ENCODE measurements at regions not wholly inside any gene's neighbourhood (a gene's known extent, or its start where the extent isn't known, plus 50 kb on each side); places are given as distances from the start of the nearest gene placed in this dataset.

DNA sequence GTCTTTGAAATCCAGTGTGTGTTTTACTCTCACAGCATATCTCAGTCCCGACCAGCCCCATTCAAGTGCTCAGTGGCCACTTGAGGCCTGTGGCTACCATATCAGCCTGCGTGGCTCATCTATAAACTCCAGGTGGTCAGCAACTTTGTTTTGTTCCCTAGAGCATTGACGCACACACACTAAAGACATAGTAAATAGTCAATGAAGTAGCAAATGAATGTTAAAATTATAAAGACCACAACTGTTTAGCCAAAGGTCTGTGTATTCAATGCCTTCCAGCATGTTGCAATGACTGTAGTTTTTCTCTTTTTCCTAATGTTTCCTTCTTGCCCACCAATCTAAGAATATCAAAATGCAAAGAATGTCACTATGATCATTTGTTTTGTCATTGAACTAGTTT is 238.2 kb upstream of the ZNF217 start:
- Histone ChIP-seq H3K27ac (peak overlapping the region in 2 of 4 donors; percentile 91 to 92), H3K4me1 (peaks cover 0 to 44% (median 23%) of the 10 kb centered on the region in 4 donors), H3K36me3 (no peaks in the 10 kb centered on the region), H3K9me3 (no peaks in the 10 kb centered on the region), H3K27me3 (no peaks in the 10 kb centered on the region), H3K4me3 (no peak overlapping the region)
- DNase-seq (ENCODE audit: low spot score in 2 of 2) = no peak
- 56 to 63% methylated on average over 3 of the region's 3 CpGs for WGBS, 2 donors
- TF ChIP-seq POLR2A (IDR thresholded peaks at IDR 0.05) (no peak), EP300 (IDR thresholded peaks at IDR 0.05) (no peak)
- TF ChIP-seq, protein P1, sequence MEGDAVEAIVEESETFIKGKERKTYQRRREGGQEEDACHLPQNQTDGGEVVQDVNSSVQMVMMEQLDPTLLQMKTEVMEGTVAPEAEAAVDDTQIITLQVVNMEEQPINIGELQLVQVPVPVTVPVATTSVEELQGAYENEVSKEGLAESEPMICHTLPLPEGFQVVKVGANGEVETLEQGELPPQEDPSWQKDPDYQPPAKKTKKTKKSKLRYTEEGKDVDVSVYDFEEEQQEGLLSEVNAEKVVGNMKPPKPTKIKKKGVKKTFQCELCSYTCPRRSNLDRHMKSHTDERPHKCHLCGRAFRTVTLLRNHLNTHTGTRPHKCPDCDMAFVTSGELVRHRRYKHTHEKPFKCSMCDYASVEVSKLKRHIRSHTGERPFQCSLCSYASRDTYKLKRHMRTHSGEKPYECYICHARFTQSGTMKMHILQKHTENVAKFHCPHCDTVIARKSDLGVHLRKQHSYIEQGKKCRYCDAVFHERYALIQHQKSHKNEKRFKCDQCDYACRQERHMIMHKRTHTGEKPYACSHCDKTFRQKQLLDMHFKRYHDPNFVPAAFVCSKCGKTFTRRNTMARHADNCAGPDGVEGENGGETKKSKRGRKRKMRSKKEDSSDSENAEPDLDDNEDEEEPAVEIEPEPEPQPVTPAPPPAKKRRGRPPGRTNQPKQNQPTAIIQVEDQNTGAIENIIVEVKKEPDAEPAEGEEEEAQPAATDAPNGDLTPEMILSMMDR (IDR thresholded peaks at IDR 0.05) = no peak

DNA sequence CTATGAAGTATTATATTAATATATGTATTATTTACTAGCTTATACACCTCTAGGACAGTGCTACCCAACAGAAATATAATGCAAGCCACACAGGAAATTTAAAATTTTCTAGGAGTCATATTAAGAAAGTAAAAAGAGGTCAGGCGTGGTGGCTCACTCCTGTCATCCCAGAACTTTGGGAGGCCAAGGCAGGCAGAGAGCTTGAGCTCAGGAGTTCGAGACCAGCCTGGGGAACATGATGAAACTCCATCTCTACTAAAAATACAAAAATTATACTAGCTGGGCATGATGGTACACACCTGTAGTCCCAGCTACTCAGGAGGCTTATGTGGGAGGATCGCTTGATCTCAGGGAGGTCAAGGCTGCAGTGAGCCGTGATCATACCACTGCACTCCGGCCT is 237.6 kb upstream of the ZNF217 start:
- Histone ChIP-seq H3K27ac (peak overlapping the region in 3 of 4 donors; percentile 85 to 92 (median 91)), H3K4me1 (peaks cover 0 to 48% (median 24%) of the 10 kb centered on the region in 4 donors), H3K27me3 (no peaks in the 10 kb centered on the region), H3K36me3 (no peaks in the 10 kb centered on the region), H3K4me3 (no peak overlapping the region), H3K9me3 (no peaks in the 10 kb centered on the region)
- 92 to 95% methylated on average over 5 of the region's 5 CpGs for WGBS, 2 donors
- TF ChIP-seq POLR2A (IDR thresholded peaks at IDR 0.05) = no peak
- no peak for TF ChIP-seq EP300 (IDR thresholded peaks at IDR 0.05)
- TF ChIP-seq, protein P1 (IDR thresholded peaks at IDR 0.05) = no peak
- DNase-seq (ENCODE audit: low spot score in 2 of 2) = no peak

DNA sequence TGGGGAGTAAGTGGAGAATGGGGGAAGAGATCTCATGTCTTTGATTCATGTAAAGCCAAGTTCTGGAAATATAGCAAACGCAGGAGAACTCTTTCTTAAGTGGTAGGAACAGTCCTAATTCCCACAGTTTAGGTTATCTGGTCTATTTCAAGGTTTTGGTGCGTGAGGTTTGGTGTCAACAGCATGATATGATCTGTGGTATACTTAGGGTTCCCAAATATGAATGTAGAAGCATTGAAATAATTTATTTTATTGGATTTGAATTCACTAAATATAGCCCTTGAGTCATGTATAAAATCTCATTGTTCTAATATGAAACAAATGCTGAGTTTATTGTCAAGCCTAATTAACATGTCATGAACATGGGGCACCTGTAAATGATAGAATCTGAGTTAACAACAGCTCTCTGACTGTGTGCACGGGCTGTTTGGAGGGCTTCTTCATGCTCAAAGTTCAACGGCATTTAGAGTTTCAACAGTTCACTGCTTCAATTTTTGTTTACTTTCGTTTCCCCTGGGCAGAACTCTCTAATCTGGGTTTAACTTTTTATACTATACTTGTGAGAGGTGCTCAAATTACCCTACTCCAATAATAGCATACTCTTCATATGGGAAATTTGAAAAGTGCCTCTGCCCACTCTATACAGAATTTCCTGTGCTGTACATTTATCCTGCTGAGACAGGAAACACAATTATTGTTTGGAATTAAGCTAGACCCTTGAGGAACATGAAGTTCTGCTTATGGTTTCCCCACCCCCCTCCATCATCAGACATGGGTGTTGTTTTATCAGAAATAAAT is 236.3 kb upstream of the ZNF217 start:
- TF ChIP-seq EP300 (IDR thresholded peaks at IDR 0.05) = no peak
- no peak for TF ChIP-seq POLR2A (IDR thresholded peaks at IDR 0.05)
- TF ChIP-seq, protein P1 (IDR thresholded peaks at IDR 0.05) = no peak
- peak overlapping the region; percentile 85 to 92 (median 88) for H3K27ac ChIP-seq
- peaks cover 0 to 48% (median 23%) of the 10 kb centered on the region in 4 donors for H3K4me1 ChIP-seq
- H3K27me3 ChIP-seq = no peaks in the 10 kb centered on the region
- no peaks in the 10 kb centered on the region for H3K36me3 ChIP-seq
- H3K4me3 ChIP-seq = peak overlapping the region in 3 of 4 donors; percentile 3 to 39 (median 28)
- WGBS, 2 donors = 19 to 22% methylated on average over 5 of the region's 5 CpGs
- H3K9me3 ChIP-seq = no peaks in the 10 kb centered on the region
- no peak for DNase-seq (ENCODE audit: low spot score in 2 of 2)

DNA sequence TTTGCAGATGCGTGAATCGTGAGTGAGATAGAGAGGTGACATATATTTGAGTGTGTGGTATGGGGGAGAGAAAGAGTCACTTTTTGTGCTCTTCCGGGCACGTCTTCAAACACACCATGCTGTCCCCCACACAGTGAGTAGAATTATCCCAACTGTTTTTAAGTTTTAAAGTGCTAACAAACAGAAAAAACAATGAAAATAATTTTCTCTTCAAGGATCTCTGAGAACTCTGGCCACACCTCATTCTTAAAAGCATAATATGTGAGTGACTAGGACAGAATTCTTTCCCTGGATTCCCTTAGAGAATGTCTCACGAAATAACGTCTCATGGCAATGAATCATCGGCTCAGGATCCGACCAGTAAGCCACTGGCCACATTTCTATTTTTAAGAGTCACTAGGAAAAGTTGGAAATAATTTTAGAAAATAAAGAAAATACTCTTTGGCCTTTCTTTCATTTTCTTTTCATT is 235.7 kb upstream of the ZNF217 start:
- H3K9me3 ChIP-seq = no peaks in the 10 kb centered on the region
- no peaks in the 10 kb centered on the region for H3K27me3 ChIP-seq
- TF ChIP-seq POLR2A (IDR thresholded peaks at IDR 0.05) = peak; percentile 17 to 52
- TF ChIP-seq, protein P1 (IDR thresholded peaks at IDR 0.05) = no peak
- peak in 1 of 2 donors; percentile 63 for TF ChIP-seq EP300 (IDR thresholded peaks at IDR 0.05)
- H3K4me1 ChIP-seq = peaks cover 0 to 48% (median 23%) of the 10 kb centered on the region in 4 donors
- DNase-seq (ENCODE audit: low spot score in 2 of 2) = peak in 1 of 2 donors; percentile 38
- H3K27ac ChIP-seq = peak overlapping the region; percentile 85 to 92 (median 88)
- H3K4me3 ChIP-seq = peak overlapping the region in 3 of 4 donors; percentile 1 to 39 (median 28)
- 4 to 6% methylated on average over 8 of the region's 8 CpGs for WGBS, 2 donors
- H3K36me3 ChIP-seq = no peaks in the 10 kb centered on the region

DNA sequence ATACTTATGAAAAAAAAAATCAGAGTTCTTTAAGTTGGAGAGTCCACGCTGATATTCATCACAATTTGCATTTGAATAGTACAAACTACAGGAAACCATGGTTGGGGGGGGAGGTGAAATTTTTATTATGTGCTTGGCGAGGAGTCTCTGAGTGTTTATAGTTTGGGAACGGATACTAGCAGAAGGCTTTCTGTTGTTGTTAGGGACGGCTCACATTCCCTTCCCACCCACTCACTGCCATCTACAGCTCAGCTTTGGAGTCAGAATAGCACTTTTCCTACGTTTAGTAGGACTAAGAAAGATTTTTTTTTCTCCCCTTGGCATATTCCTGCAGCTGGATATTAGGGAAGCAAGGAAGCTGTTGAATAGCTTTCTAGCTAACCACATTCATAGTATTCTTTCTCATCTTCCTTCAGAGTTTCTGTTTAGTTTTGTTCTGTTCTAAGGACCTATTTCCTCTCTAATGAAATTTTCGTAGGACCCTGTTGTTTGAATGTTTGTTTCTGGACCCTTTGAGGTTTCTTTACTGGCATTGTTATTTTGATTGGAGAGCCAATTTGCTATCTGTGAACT is 235.1 kb upstream of the ZNF217 start:
- H3K36me3 ChIP-seq = no peaks in the 10 kb centered on the region
- 0 to 1% methylated on average over 6 of the region's 6 CpGs for WGBS, 2 donors
- no peaks in the 10 kb centered on the region for H3K9me3 ChIP-seq
- no peaks in the 10 kb centered on the region for H3K27me3 ChIP-seq
- H3K4me1 ChIP-seq = peaks cover 0 to 48% (median 20%) of the 10 kb centered on the region in 4 donors
- TF ChIP-seq, protein P1 (IDR thresholded peaks at IDR 0.05) = no peak
- no peak for TF ChIP-seq POLR2A (IDR thresholded peaks at IDR 0.05)
- TF ChIP-seq EP300 (IDR thresholded peaks at IDR 0.05) = peak in 1 of 2 donors; percentile 47
- peak in 1 of 2 donors; percentile 35 for DNase-seq (ENCODE audit: low spot score in 2 of 2)
- peak overlapping the region; percentile 1 to 39 (median 14) for H3K4me3 ChIP-seq
- peak overlapping the region; percentile 85 to 92 (median 88) for H3K27ac ChIP-seq
